Gastroesophageal sphincter (tissue), 4 donors: ENCODE measurements at regions not wholly inside any gene's neighbourhood (a gene's known extent, or its start where the extent isn't known, plus 50 kb on each side); places are given as distances from the start of the nearest gene placed in this dataset.

ENCODE experiments used
- ATAC-seq: fragments of 150-250 bp; one replicate; pipeline ENCODE4 v1.9.1; 2016; ENCODE audit warnings: mild to moderate bottlenecking, moderate library complexity
- H3K27ac ChIP-seq, 4 donors: fragments of 200-600 bp; sonication (generic) in 3 of 4; 1 replicate in 3 of 4; 2 replicates in 1 of 4; pipeline ENCODE4 v1.5.1; 2016 to 2019
- H3K27me3 ChIP-seq: fragments of 200-600 bp; sonication (generic); one replicate; pipeline ENCODE4 v1.5.1; 2019
- H3K36me3 ChIP-seq, 2 donors: fragments of 200-600 bp; sonication (generic); one replicate each; pipeline ENCODE4 v1.5.1; 2019; ENCODE audit warnings: control low read depth in 1 of 2
- H3K4me1 ChIP-seq, 3 donors: fragments of 200-600 bp; sonication (generic); 1 replicate in 2 of 3; 2 replicates in 1 of 3; pipeline ENCODE4 v1.5.1; 2016 to 2019; ENCODE audit warnings: control low read depth in 2 of 3
- H3K4me3 ChIP-seq, 2 donors: fragments of 200-600 bp; sonication (generic); one replicate each; pipeline ENCODE4 v1.5.1; 2019; ENCODE audit warnings: mild to moderate bottlenecking in 1 of 2, moderate library complexity in 1 of 2
- H3K9me3 ChIP-seq, 3 donors: fragments of 200-600 bp; sonication (generic); one replicate each; pipeline ENCODE4 v1.5.1; 2017 to 2019; ENCODE audit warnings: control low read depth in 2 of 3
- CTCF ChIP-seq, 4 experiments: fragments of 200-600 bp in 2 of 4; fragments of 450-650 bp in 2 of 4; sonication (generic) in 1 of 4; IDR thresholded peaks; one replicate each; pipeline ENCODE4 v1.5.1; 2017 to 2019; ENCODE audit warnings: antibody characterized with exemption in 4 of 4, mild to moderate bottlenecking in 2 of 4, moderate library complexity in 2 of 4
- EP300 ChIP-seq: sonication (generic); formaldehyde crosslinking; IDR thresholded peaks from one replicate; pipeline ENCODE4 v1.6.1; 2017; ENCODE audit warnings: antibody characterized with exemption, mild to moderate bottlenecking
- POLR2A ChIP-seq, 2 donors: fragments of 450-650 bp; IDR thresholded peaks; one replicate each; pipeline ENCODE4 v1.6.1; 2017; ENCODE audit warnings: antibody characterized with exemption in 2 of 2, mild to moderate bottlenecking in 2 of 2, moderate library complexity in 1 of 2
- POLR2AphosphoS5 ChIP-seq: sonication (generic); formaldehyde crosslinking; IDR thresholded peaks from one replicate; pipeline ENCODE4 v1.6.1; 2017; ENCODE audit warnings: antibody characterized with exemption
- WGBS, 2 donors: methylation state at CpG; one replicate each; pipeline ENCODE4 v1.1.5; 2018; ENCODE audit warnings: low coverage in 1 of 2; 5-methylcytosine and 5-hydroxymethylcytosine counted together
- small RNA-seq, 4 donors: library from RNA; depleted of rRNA; stranded (forward); fragments of <200 nt; gene quantifications; one replicate each; pipeline ENCODE3, GENCODE V24; 2016

GRCh38 chr2:192246297-192246696 is 51.6 kb upstream of the TMEFF2 start:
- H3K36me3 ChIP-seq, result no peaks in the 10 kb centered on the region
- no peaks in the 10 kb centered on the region for H3K9me3 ChIP-seq
- no peaks in the 10 kb centered on the region for H3K4me1 ChIP-seq
- ATAC-seq, result no peak
- no peak overlapping the region for H3K27ac ChIP-seq
- WGBS, 2 donors, result 42 to 70% methylated on average over 3 of the region's 3 CpGs
- TF ChIP-seq POLR2A (IDR thresholded peaks at IDR 0.05) (no peak), EP300 (no peak), CTCF (IDR thresholded peaks at IDR 0.05) (no peak), POLR2AphosphoS5 (no peak)
- no peak overlapping the region for H3K4me3 ChIP-seq
- H3K27me3 ChIP-seq, result no peaks in the 10 kb centered on the region

- ATAC-seq, result no peak
- Histone ChIP-seq H3K4me1 (no peaks in the 10 kb centered on the region), H3K27ac (no peak overlapping the region), H3K27me3 (no peaks in the 10 kb centered on the region), H3K9me3 (no peaks in the 10 kb centered on the region), H3K36me3 (no peaks in the 10 kb centered on the region), H3K4me3 (no peak overlapping the region)
- 73 to 87% methylated on average over 2 to 3 of the region's 3 CpGs for WGBS, 2 donors
- TF ChIP-seq POLR2AphosphoS5 (no peak), EP300 (no peak), POLR2A (IDR thresholded peaks at IDR 0.05) (no peak), CTCF (IDR thresholded peaks at IDR 0.05) (no peak)
Observed at GRCh38 chr2:192245329-192245728, 50.6 kb upstream of the TMEFF2 start.

Small RNAs in the stretch of these regions (small RNA-seq; reads per million reads assigned to genes)
- gene AC068135.1 (0 reads per million in 4 donors), gene AC074290.1 (0 reads per million in 4 donors), gene RF00017 (0 reads per million in 4 donors), gene RF00273 (0 to 0.13 (median 0.06) reads per million in 4 donors), gene RNU6-169P (0 reads per million in 4 donors)
